ENCODE measurements at regions not wholly inside any gene's neighbourhood (a gene's known extent, or its start where the extent isn't known, plus 50 kb on each side); places are given as distances from the start of the nearest gene placed in this dataset.

DNA sequence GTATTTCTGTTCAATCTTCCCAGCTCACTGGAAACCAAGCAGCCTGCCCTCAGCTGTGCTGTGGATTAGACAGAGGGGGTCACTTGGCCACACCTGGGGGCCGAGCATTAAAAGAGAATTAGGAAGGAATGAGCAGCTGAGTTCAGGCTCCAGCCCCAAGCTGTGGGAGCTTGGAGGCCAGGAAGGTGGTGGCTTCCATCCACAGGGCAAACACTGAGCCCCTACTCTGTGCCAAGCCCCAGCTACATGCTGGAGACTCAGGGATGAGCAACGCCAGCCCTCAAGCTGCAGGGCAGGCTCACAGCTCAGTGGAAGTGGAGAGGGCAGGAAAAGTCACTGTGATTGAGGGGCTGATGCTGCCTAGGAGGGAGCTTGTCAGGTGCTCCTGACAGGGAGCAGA lies 412.7 kb downstream of the BCL11B start:
- DNase-seq (ENCODE audit: low spot score) = no peak
- intact Hi-C loops (cut with DNase I) = no loop called here

DNA sequence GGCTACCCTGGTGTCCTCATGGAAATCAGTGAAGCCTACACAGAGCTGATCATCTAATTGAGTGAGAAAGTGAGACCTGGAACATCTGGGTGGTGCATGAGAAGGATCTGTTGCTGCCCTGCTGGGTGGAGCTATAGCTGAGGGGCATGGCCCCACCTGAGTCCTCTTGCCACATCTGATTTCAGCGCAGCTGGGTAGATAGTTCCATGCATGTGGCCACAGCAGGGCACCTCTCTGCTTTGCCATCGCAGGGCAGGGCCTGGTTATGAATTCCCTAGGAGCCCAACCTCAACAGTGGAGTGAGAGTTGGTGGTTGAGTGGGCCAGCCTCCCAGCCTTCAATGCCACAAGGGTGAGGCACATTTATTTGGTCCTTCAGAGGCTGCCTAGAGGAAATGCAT lies 407.8 kb downstream of the BCL11B start:
- intact Hi-C loops (cut with DNase I) = no loop called here
- DNase-seq (ENCODE audit: low spot score) = no peak

DNA sequence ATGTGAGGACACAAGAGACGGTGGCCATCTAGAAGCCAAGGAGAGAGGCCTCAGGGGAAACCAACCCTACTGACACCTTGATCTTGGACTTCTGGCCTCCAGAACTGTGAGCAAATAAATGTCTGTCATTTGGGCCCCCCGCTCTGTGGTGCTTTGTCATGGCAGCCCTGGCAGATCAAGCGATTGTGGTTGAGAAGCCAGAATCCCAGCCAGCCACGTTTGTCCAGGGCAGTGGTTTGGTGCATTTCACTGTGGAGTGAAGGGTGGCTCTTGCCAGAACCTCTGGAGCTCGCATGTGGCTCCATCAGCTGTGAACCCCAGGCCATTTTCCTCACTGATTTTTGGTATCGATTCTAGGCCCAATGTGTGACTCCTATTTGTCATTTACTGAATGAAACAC lies 404.9 kb downstream of the BCL11B start:
- no peak for DNase-seq (ENCODE audit: low spot score)

DNA sequence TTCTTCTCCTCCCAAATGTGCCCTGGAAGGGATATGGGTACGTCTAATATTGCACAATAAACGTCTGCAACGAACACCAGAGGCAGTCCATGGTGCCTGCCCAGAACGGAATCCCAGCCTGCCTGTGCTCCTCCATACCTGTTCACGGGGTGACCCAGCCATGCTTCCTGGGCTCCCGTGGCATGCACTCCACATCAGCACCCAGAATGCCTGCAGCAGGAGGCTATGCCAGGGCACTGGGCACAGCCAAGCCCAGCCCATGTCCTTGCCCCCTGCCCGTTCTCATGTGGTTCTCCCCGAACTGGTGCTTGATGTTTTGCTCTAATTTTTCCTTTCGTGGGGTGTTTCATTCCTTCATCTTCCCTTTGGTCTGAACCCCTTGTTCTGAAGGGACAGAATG lies 404.3 kb downstream of the BCL11B start:
- DNase-seq (ENCODE audit: low spot score) = no peak
- intact Hi-C loops (cut with DNase I) = no loop called here

More for the DNA sequence above, 404.9 kb downstream of the BCL11B start:
- intact Hi-C loops (cut with DNase I) = no loop called here

DNA sequence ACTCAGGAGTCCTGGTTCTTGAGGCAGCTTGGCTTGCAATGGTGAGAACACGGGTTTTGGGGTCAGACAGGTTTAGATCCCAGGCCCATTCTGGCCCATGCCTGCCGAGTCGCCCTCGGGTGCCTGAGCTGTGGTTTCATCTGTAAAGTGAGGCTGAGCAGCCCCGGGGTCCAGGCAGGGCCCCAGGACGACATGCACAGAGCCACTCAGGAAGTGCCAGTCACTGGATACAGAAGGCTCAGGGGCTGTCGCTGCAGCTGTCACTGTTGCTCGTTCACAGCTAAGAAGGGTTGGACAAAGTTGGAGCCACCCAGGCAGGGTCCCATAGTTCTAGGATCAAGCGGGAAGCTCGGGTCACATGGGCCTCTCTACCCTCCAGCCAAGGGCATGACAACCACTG lies 403.1 kb downstream of the BCL11B start:
- no peak for DNase-seq (ENCODE audit: low spot score)
- intact Hi-C loops (cut with DNase I) = no loop called here

DNA sequence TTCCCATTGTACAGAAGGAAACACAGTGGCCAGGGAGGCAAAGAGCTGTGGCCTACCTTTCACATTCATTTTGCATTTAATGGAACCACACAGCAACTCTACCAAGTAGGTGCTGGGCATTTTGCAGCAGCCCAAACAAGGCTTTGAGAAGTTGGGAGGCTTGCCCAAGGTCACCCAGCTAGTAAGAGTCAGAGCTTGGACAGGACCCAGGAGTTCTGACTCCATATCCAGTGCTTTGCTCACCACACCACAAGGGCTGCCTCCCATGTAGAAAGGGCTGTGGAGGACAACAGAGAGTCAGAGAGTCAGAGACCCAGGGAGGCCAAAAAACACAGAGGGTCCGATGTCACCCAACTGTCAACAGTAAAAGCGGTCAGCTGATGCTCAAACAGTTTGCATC lies 400.2 kb downstream of the BCL11B start:
- intact Hi-C loops (cut with DNase I) = no loop called here
- no peak for DNase-seq (ENCODE audit: low spot score)

DNA sequence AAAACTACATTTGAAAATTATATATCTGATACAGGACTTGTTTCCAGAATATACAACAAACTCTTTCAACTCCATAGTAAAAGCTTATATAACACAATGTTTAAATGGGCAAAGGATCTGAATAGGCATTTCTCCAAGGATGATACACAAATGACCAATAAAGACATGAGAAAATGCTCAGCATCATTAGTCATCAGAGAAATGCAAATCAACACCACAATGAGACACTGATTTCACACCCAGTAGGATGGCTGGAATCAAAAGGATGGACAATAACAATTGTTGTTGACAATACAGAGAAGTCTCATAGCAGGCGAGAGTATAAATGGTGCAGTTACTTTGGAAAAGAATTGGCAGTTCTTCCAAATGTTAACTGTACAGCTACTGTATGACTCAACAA lies 394.9 kb downstream of the BCL11B start:
- intact Hi-C loops (cut with DNase I) = no loop called here
- DNase-seq (ENCODE audit: low spot score) = no peak

DNA sequence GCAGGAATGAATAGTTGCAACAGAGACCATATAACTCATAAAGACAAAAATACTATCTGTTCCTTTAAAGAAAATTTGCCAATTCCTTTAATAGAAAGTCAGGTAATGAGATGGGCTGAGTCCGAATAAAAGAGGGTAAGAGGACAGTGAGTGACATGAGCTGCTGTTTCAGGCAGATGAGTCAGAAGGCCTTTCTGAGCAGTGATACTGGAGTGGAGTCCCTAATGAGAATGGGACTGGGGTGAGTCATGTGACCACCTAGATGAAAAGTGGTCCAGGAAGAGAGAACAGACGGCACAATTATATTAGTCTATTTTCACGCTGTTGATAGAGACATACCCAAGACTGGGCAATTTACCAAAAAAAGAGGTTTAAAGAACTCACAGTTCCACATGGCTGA lies 393.7 kb downstream of the BCL11B start:
- intact Hi-C loops (cut with DNase I) = no loop called here
- DNase-seq (ENCODE audit: low spot score) = no peak

DNA sequence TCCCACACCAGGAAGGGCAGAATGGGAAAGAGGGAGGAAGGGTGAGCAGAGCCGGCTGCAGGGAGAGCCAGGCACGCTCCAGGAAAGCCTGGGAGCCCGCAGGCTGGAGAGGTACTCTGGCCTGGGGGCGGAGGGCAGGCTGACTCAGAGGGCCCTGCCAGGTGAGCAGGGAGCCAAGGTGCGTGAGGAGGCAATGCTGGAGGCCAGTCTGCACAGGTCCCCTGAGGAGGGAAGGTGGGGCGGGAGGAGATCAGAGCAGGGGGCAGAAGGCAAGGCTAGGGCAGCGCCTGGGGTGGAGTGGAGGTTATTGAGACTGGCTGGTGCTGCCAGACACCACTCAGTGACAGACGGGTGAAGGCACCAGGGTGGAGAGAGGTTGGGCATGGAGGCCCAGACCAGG lies 385.0 kb downstream of the BCL11B start:
- intact Hi-C loops (cut with DNase I) = no loop called here
- DNase-seq (ENCODE audit: low spot score) = no peak

DNA sequence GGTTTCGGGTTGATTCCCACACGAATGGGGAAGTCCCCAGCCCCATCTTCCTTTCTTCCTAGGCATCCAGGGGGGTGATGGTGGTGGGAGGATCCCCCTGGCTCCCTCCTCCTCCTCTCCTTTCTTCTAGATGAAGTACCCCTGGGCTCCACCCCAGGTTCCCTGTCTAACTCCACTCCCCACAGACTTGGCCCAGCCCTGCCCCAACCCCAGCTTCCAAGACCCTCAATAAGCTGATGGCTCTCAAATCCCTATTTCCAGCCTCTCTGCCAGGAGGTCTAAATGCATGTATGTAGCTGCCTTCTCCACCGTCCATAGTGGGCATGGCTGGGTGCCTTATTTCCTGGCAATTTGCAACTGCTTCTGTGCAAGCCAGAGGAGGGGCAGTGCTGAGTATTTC lies 383.7 kb downstream of the BCL11B start:
- intact Hi-C loops (cut with DNase I) = no loop called here
- DNase-seq (ENCODE audit: low spot score) = no peak

DNA sequence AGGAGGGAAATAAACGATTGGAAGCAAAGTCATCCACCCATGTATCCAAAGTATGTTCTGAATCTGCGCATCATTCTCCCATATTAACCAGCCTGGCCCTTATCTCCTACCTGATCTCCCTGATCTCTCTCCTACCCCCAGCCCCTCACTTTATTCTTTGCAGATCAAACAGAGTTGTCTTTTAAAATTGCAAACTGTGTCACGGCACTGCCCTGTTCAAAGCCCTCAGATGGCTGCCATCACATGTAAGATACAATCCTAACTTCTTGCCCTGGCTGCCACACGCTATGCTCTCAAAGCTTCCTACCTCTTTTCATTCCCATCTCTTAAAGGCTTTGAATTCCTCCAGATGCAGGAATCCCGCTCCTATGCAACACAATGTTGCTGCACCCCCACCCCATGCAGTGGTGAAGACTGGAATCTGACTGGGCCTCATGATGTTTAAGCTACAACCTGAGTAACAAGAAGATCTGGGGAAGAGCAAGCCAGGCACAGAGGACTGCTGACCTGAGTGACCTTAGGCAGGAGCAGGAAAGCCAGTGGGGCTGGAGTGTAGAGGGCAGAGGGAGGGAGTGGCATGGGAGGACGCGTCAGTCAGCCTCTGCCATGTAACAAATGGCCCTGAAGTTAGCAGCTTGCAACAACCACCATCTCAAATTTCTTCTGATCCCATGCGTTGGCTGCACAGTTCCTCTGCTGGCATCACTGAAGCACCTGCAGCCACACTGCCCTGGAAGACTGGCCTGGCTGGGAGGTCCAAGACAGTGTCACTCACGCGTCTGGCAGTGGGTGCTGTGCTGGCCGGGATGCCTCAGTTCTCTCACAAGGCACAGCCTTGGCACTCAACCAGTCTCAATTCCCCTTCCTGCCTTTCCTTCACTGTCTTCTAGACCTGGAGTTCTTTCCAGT lies 382.8 kb downstream of the BCL11B start:
- DNase-seq (ENCODE audit: low spot score) = no peak
- intact Hi-C loops (cut with DNase I) = no loop called here

DNA sequence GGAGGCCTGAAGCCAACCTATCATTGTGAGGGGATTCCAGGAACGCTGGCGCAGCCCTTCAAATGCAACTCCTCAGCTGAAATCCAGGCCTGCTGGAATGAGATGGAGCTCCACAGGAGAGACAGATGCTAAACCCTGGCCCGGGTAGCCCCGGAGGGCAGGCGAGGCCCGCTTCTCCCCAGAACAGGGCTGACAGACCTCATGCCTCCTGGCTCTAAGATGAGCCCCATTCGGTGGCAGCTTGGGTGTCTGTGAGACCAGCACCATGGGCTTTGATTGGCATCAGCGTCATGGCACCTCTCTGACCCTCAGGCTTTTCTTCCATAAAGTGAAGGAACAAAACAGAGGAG lies 382.2 kb downstream of the BCL11B start:
- no peak for DNase-seq (ENCODE audit: low spot score)
- intact Hi-C loops (cut with DNase I) = no loop called here

DNA sequence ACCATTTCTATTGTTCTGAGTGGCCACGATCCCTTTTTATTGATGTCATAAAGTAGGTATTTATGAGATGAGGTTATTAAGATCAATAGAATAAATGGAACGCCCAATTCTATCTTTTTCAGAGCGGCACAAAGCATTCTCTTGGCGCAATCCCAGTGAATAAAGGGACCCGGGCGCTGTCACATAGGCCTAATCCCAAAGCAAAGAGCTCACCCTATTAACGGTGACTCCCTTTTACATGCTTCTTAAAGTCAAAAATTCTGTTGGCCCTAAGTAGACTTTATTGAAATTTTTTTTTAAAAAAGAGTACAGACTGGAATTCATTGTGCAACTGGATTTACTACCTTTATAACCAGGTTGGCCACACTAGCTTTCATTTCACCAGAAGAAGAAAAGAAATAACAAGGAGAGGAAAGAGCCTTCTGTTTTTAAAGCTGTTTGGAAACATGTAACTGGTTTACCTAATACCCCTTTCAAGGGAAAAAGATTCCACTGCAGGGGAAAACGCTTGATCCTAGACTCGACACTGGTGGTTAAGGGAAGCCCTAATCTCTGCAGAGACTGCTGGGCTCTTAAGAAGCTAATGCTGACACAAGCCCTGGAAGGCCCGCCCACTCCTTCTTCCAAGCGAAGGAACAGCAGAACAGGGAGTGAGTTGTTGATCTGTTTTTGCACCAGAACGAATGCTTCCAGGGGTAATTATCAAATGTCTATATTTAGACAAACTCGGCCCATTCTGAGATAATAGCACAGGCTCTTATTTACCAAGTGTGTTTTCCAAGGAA lies 381.2 kb downstream of the BCL11B start:
- intact Hi-C loops (cut with DNase I) = no loop called here
- no peak for DNase-seq (ENCODE audit: low spot score)

DNA sequence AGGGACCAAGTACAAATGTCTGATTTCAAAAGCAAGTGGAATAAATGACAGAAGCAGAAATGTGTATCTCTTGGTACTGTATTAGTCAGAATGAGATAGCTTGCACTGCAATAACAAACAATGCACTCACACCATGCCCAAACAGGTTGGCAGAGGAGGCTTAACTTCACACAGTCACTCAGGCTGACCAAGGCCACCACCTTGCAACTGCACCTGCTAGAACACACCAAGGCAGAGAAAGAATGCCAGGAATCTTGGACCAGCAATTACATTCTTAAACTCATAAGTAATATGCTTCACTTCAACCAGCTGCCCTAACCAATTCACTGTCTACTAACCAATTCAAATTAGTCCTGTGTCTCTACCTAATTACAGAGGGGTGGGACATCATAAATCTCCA lies 378.3 kb downstream of the BCL11B start:
- intact Hi-C loops (cut with DNase I) = no loop called here
- DNase-seq (ENCODE audit: low spot score) = no peak

DNA sequence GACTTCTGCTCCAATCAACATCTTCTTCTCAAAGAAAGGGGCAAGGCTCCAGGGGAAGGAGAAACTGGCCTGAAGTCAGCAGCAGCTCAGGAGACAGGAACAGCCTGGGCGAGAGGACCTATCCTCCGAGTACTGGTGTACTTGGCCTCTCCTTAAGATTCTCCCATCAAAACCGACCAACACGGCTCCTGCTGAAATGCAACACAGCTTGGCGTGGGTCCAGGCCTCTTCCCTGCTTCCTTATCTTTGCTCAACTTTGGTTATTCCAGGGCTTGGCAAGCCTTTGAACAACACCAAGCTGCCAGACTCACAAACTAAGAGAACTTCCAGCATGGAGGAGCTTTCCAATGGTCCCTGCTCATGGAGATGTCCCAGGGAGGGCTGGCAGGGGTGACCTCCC lies 377.4 kb downstream of the BCL11B start:
- DNase-seq (ENCODE audit: low spot score) = no peak
- intact Hi-C loops (cut with DNase I) = no loop called here

DNA sequence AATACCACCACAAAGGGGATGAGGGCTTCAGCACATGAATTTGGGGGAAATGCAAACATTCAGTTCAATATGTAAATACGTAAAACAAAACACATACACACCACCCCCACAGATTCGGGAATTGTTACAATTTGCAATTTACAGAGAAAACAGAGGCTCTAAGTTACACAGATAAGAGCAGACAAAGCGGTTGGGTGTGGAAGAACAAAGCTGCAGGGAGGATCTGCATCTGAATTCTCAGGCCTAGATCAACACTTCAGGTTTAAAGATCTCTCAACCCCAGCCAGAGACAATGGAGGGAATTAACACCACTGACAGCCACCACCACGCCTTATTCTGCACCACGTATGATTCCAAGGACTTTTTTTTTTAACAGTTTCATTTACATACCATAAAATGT lies 375.5 kb downstream of the BCL11B start:
- no peak for DNase-seq (ENCODE audit: low spot score)
- intact Hi-C loops (cut with DNase I) = no loop called here

DNA sequence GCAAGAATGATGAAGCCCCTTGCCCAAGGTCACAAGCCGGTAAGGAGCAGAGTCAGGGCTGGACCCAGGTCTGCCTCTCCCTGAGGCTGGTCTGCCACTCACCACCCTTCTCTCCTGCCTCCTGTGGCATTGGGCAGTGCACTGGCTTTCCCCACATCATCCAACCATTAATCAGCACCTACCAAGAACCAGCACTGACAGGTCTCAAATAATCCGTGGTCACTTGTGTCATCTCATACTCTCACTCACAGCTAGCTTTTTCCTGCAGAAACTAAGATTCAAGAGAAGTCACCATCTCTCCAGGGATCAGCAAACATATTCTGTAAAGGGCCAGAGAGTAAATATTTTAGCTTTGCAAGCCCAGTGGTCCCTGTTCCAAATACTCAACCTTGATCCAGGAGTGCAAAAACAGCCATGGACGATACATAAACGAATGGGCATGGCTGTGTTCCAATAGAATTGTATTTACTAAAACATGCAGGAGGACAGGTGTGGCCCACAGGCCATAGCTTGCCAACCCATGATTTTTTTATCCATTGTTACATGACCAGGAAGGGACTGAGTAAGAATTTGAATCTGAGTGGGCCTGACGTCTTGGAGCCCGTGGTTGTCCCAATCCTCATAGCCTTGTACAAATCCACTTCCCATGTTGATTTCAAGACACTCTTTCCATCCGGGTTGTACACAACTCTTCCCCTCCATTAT lies 374.2 kb downstream of the BCL11B start:
- intact Hi-C loops (cut with DNase I) = no loop called here
- peak; percentile 15 for DNase-seq (ENCODE audit: low spot score)

DNA sequence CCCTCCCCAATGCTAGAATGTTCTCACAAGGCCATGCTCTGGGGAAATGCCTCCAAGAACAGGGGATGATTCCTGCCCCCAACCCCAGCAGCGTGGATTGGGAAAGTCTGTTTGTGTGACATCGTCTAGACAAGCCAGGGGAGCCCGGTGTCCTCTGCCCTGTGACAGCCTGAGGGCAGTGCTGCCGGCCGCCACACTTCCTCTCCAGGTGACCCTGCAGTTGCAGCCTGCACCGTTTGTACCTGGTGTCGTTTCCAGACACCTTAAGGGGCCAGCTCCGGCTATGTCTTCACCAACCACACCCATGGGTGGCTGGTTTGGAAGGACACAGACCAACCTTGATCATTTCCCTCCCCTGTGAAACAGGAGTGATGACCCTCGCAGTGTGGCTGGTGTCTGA lies 372.6 kb downstream of the BCL11B start:
- intact Hi-C loops (cut with DNase I) = no loop called here
- peak; percentile 59 for DNase-seq (ENCODE audit: low spot score)

DNA sequence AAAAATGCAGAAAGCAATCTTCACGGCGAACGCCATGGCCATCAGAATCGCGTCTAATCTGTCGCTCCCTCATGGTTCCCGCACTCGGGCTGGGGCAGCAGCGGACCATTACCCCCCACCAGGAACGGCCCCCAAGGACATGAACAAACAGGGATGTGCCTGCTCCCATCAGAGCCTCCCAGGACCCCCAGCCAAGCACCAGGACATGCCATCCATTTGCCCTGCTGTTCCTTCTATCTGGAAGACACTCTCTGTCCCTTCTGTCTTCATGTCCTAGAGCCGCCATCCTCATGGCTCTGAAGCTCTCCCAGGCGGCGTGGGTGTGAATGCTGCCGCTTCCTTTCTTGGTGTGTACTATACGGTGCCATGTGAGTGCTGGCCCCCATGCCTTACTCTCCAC lies 371.8 kb downstream of the BCL11B start:
- peak; percentile 15 for DNase-seq (ENCODE audit: low spot score)
- intact Hi-C loops (cut with DNase I) = no loop called here

DNA sequence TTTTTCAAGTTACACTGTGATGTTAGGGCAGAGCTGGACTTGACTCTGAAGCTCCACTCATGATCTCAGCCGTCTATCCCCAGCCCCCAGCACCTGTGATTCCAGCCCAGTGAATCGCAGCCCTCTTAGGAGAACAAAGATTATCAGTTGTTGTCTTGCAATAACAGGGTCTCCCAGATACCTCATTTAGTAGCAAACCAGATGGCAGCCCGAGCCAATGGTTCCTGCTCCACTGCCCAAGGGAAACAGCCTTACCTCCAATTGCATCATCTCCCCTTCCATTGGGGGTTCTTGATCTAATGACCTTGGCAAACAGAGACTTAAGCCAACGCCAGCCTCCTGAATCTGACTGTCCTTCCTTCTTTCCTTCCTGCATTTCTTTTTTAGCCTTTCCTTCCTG lies 371.2 kb downstream of the BCL11B start:
- intact Hi-C loops (cut with DNase I) = no loop called here
- DNase-seq (ENCODE audit: low spot score) = peak; percentile 50
